ENCODE measurements at regions not wholly inside any gene's neighbourhood (a gene's known extent, or its start where the extent isn't known, plus 50 kb on each side); places are given as distances from the start of the nearest gene placed in this dataset.

DNA sequence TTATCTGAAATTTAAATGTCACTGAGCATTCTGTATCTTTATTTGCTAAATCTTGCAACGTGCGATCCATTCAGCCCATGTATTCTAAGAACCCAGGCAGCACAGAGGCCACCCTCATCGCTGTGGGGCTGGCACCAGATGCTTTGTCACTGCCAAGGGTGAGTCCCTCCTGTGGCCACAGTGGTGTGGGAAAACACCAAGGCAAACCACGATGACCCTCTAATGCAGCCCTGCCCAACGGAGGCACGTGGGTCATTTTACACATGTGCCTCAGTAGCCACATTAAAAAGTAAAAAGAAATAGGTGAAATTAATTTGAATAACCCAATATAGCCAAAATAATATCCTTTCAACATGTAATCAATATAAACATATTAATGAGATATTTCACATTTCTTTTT is 221.7 kb downstream of the UNC5CL start:
- TF ChIP-seq EZH2 (IDR thresholded peaks at IDR 0.05; ENCODE audit: borderline replicate concordance, low read depth, low read length, poor library complexity, severe bottlenecking): no peak
- TF ChIP-seq, protein P1, sequence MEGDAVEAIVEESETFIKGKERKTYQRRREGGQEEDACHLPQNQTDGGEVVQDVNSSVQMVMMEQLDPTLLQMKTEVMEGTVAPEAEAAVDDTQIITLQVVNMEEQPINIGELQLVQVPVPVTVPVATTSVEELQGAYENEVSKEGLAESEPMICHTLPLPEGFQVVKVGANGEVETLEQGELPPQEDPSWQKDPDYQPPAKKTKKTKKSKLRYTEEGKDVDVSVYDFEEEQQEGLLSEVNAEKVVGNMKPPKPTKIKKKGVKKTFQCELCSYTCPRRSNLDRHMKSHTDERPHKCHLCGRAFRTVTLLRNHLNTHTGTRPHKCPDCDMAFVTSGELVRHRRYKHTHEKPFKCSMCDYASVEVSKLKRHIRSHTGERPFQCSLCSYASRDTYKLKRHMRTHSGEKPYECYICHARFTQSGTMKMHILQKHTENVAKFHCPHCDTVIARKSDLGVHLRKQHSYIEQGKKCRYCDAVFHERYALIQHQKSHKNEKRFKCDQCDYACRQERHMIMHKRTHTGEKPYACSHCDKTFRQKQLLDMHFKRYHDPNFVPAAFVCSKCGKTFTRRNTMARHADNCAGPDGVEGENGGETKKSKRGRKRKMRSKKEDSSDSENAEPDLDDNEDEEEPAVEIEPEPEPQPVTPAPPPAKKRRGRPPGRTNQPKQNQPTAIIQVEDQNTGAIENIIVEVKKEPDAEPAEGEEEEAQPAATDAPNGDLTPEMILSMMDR (conservative IDR thresholded peaks at IDR 0.05; ENCODE audit: low read depth, low read length): no peak
